ENCODE measurements at regions not wholly inside any gene's neighbourhood (a gene's known extent, or its start where the extent isn't known, plus 50 kb on each side); places are given as distances from the start of the nearest gene placed in this dataset.

DNA sequence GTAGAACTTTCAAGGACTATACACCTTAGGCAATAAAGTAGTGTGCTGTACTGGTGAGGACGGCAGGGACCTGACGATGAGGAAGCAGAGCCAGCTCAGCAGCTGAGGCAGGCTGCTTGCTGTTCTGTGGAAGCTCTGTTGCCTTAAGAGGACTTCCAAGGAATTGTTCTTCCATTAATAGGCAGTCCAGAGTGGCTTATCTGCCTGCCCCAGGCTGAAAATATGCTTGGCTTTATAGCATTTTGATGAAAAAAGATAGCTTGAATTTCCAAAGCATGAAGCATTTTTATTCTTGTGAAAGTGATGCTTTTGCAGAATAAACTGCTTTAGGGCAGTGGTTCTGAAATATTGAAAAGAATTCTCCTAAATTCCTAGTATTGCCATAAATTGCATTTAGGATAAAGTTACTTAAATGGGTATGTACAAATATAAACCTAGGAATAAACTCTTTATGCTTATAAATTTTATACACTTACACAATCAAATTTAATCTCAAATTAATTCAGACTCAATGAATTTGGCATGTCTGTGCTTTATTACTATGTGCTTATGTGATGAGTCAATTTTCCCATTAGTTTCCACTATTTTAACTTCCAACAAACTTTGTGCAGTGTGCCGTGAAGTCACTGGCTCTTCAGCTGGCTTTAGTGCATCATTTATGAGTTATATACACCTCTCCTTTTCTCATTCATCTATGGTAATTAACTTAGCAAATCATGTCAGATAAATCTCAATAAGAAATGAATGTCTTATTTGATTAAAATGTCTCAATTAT is 231.0 kb upstream of the RASGRP1 start:
- TF ChIP-seq POLR2A (IDR thresholded peaks at IDR 0.05; ENCODE audit: low read depth, low read length) (no peak), POLR2AphosphoS5 (IDR thresholded peaks at IDR 0.05; ENCODE audit: low read depth, low read length) (no peak), TAF1 (IDR thresholded peaks at IDR 0.05; ENCODE audit: low read depth, low read length) (no peak), SPI1 (IDR thresholded peaks at IDR 0.05; ENCODE audit: low read depth, low read length) (no peak), POU2F2 (IDR thresholded peaks at IDR 0.05; ENCODE audit: low read depth, low read length) (no peak), PAX5 (IDR thresholded peaks at IDR 0.05; ENCODE audit: insufficient read depth, low read length, severe bottlenecking) (no peak)
